ENCODE measurements at regions not wholly inside any gene's neighbourhood (a gene's known extent, or its start where the extent isn't known, plus 50 kb on each side); places are given as distances from the start of the nearest gene placed in this dataset.

DNA sequence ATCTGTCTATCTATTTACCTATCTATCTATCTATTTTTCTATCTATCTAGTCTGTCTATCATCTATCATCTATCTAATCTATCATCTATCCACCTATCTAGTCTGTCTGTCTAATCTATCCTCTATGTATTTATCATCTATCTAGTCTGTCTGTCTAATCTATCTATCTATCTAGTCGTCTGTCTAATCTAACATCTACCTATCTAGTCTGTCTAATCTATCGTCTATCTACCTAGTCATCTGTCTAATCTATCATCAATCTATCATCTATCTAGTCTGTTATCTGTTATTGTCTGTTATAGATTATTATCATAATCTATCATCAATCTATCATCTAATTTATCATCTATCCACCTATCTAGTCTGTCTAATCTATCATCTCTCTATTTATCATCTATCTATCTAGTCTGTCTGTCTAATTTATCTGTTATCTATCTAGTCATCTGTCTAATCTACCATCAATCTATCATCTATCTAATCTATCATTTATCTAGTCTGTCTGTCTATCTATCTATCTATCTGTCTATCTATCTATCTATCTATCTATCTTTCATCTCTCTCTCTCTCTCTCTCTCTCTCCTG lies 80.2 kb upstream of the ZNF618 start:
- no peak for FAIRE-seq

DNA sequence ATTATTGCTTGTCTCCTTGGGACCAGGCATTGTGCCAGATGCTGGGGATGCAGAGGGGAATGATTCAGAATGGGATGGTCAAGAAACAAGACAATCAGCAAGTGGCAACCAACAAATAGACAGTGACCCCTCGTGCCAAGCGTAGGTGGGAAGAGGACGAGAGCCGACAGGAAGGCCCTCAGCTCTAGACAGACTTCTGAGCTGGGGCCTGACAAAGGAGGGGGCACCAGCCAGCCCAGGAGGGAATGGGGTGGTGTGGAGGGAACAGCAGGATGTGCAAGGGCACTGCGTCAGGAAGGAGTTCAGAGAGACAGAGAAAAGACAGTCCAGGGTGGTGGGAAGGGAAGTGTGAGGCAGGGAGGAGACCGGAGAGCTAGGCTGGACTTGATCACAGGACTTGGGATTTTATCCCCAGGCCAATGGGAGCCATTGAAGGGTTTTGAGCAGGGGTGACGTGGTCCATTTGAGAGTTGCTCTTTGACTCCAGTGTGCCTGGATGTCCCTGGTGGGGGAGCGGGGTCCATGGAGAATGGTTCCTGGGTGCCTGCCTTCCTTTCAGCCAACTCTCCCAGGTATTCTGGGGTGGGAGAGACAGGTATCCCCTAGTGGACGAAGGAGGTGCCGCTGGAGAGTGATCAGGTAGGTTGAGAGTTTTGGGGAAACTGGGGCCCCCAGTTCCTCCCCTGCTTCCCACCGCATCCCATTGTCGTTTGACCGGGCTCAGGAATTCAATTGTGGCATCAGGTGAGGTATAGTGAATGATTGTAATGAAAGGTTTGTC lies 79.3 kb upstream of the ZNF618 start:
- no peaks in the 10 kb centered on the region for H4K20me1 ChIP-seq (ENCODE audit: control insufficient read depth, extremely low read depth, insufficient read depth, low read length)
- H2AFZ ChIP-seq (ENCODE audit: control insufficient read depth, low read length), result no peak overlapping the region
- TF ChIP-seq, protein P1, sequence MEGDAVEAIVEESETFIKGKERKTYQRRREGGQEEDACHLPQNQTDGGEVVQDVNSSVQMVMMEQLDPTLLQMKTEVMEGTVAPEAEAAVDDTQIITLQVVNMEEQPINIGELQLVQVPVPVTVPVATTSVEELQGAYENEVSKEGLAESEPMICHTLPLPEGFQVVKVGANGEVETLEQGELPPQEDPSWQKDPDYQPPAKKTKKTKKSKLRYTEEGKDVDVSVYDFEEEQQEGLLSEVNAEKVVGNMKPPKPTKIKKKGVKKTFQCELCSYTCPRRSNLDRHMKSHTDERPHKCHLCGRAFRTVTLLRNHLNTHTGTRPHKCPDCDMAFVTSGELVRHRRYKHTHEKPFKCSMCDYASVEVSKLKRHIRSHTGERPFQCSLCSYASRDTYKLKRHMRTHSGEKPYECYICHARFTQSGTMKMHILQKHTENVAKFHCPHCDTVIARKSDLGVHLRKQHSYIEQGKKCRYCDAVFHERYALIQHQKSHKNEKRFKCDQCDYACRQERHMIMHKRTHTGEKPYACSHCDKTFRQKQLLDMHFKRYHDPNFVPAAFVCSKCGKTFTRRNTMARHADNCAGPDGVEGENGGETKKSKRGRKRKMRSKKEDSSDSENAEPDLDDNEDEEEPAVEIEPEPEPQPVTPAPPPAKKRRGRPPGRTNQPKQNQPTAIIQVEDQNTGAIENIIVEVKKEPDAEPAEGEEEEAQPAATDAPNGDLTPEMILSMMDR (optimal IDR thresholded peaks at IDR 0.05 in 1 of 3, IDR thresholded peaks at IDR 0.05 in 1 of 3, conservative IDR thresholded peaks at IDR 0.05 in 1 of 3; ENCODE audit: extremely low read depth in 1 of 3, insufficient read depth in 2 of 3, low read length in 3 of 3), result no peak
- no peak for TF ChIP-seq EZH2 (IDR thresholded peaks at IDR 0.05; ENCODE audit: low read length)
- H3K9me3 ChIP-seq (ENCODE audit: control insufficient read depth, low read depth, low read length), result no peaks in the 10 kb centered on the region
- H3K4me2 ChIP-seq (ENCODE audit: control insufficient read depth, extremely low read depth, insufficient read depth, low read depth, low read length), result no peak overlapping the region
- no peak overlapping the region for H3K27ac ChIP-seq (ENCODE audit: control insufficient read depth, insufficient read depth, low read length)
- H3K27me3 ChIP-seq (ENCODE audit: control insufficient read depth, extremely low read depth, insufficient read depth, low read length), result peaks cover 7% of the 10 kb centered on the region
- FAIRE-seq (no peak), DNase-seq (ENCODE audit: low read depth, low spot score) (no peak)
- no peak overlapping the region for H3K9ac ChIP-seq (ENCODE audit: control insufficient read depth, extremely low read depth, insufficient read depth, low read length)
- no peaks in the 10 kb centered on the region for H3K36me3 ChIP-seq (ENCODE audit: control insufficient read depth in 2 of 2, extremely low read depth in 1 of 2, insufficient read depth in 2 of 2, low read length in 2 of 2)
- no peaks in the 10 kb centered on the region for H3K79me2 ChIP-seq (ENCODE audit: control insufficient read depth, insufficient read depth, low read length)
- no peak overlapping the region for H3K4me3 ChIP-seq (ENCODE audit: control insufficient read depth in 2 of 3, extremely low read depth in 1 of 3, insufficient read depth in 2 of 3, low read depth in 1 of 3, low read length in 3 of 3)
- no peaks in the 10 kb centered on the region for H3K4me1 ChIP-seq (ENCODE audit: control insufficient read depth, extremely low read depth, insufficient read depth, low read length)
- no peaks in the 10 kb centered on the region for H3K9me1 ChIP-seq (ENCODE audit: control insufficient read depth, extremely low read depth, insufficient read depth, low read length)
- dilution Hi-C loops (cut with MboI; ENCODE audit: extremely low pct_ligation_motif_present, low sequenced_read_pairs), result no loop called here

More for the DNA sequence above, 80.2 kb upstream of the ZNF618 start:
- H3K9me3 ChIP-seq (ENCODE audit: control insufficient read depth, low read depth, low read length), result no peaks in the 10 kb centered on the region
- dilution Hi-C loops (cut with MboI; ENCODE audit: extremely low pct_ligation_motif_present, low sequenced_read_pairs), result no loop called here
- no peaks in the 10 kb centered on the region for H3K79me2 ChIP-seq (ENCODE audit: control insufficient read depth, insufficient read depth, low read length)
- no peak overlapping the region for H3K4me3 ChIP-seq (ENCODE audit: control insufficient read depth in 2 of 3, extremely low read depth in 1 of 3, insufficient read depth in 2 of 3, low read depth in 1 of 3, low read length in 3 of 3)
- H3K36me3 ChIP-seq (ENCODE audit: control insufficient read depth in 2 of 2, extremely low read depth in 1 of 2, insufficient read depth in 2 of 2, low read length in 2 of 2), result no peaks in the 10 kb centered on the region
- no peak overlapping the region for H3K4me2 ChIP-seq (ENCODE audit: control insufficient read depth, extremely low read depth, insufficient read depth, low read depth, low read length)
- DNase-seq (ENCODE audit: low read depth, low spot score), result no peak
- H3K9me1 ChIP-seq (ENCODE audit: control insufficient read depth, extremely low read depth, insufficient read depth, low read length), result no peaks in the 10 kb centered on the region
- no peak for TF ChIP-seq EZH2 (IDR thresholded peaks at IDR 0.05; ENCODE audit: low read length)
- TF ChIP-seq, protein P1 (optimal IDR thresholded peaks at IDR 0.05 in 1 of 3, IDR thresholded peaks at IDR 0.05 in 1 of 3, conservative IDR thresholded peaks at IDR 0.05 in 1 of 3; ENCODE audit: extremely low read depth in 1 of 3, insufficient read depth in 2 of 3, low read length in 3 of 3), result no peak
- H2AFZ ChIP-seq (ENCODE audit: control insufficient read depth, low read length), result no peak overlapping the region
- no peaks in the 10 kb centered on the region for H4K20me1 ChIP-seq (ENCODE audit: control insufficient read depth, extremely low read depth, insufficient read depth, low read length)
- no peak overlapping the region for H3K9ac ChIP-seq (ENCODE audit: control insufficient read depth, extremely low read depth, insufficient read depth, low read length)
- no peak overlapping the region for H3K27ac ChIP-seq (ENCODE audit: control insufficient read depth, insufficient read depth, low read length)
- H3K4me1 ChIP-seq (ENCODE audit: control insufficient read depth, extremely low read depth, insufficient read depth, low read length), result no peaks in the 10 kb centered on the region
- H3K27me3 ChIP-seq (ENCODE audit: control insufficient read depth, extremely low read depth, insufficient read depth, low read length), result peaks cover 7% of the 10 kb centered on the region

Data from keratinocyte (primary cell).